IPS DF 6.9 (cell line): ENCODE measurements at regions not wholly inside any gene's neighbourhood (a gene's known extent, or its start where the extent isn't known, plus 50 kb on each side); places are given as distances from the start of the nearest gene placed in this dataset.

Source experiments
- DNase-seq: peaks from one replicate; pipeline ENCODE4 v3.0.0-alpha.2; 2013; ENCODE audit warnings: low read depth, low spot score
- H3K27ac ChIP-seq: one replicate; pipeline ENCODE4 v1.5.1; 2013; ENCODE audit warnings: low read length, control low read depth
- H3K27me3 ChIP-seq: 2 replicates; pipeline ENCODE4 v1.6.1; 2013; ENCODE audit warnings: mild to moderate bottlenecking, low read length; ENCODE audit not compliant: control insufficient read depth, insufficient read depth
- H3K36me3 ChIP-seq: 2 replicates; pipeline ENCODE4 v1.6.1; 2013; ENCODE audit warnings: low read length; ENCODE audit not compliant: control insufficient read depth, insufficient read depth
- H3K4me1 ChIP-seq: 2 replicates; pipeline ENCODE4 v1.6.1; 2013; ENCODE audit warnings: low read length; ENCODE audit not compliant: control insufficient read depth, insufficient read depth
- H3K4me3 ChIP-seq: 2 replicates; pipeline ENCODE4 v1.5.1; 2013; ENCODE audit warnings: mild to moderate bottlenecking, low read length
- H3K9me3 ChIP-seq: 2 replicates; pipeline ENCODE4 v1.6.1; 2013; ENCODE audit warnings: low read length, inconsistent platforms; ENCODE audit not compliant: control insufficient read depth, insufficient read depth
- WGBS: extraction: QIAGEN DNeasy Blood & Tissue Kit; methylation state at CpG from one replicate; pipeline ENCODE4 v1.1.7; 2013; ENCODE audit warnings: mixed read lengths, missing lambda C conversion rate; ENCODE audit not compliant: insufficient read length, insufficient coverage; 5-methylcytosine and 5-hydroxymethylcytosine counted together

DNA sequence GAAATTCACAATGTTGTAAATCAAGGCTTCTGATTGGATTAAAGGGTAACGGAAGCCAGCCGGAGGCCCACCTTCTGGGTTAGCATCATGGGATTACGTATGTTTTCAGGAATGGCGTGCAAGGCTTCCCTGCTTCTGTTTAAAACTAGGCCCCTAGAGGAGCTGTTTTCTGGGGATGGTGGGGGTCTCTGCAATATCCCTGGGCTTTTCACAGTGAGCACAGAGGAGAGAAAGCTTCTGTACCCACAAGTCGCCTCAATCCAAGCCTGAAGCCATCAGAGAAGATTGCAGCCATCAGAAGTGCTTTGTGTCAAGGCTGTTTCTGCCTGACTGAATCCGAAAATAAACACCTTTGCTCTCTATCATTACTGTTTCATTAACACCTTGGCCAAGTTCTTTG is 226.9 kb upstream of the SMIM21 start:
- no CpG with 5 or more reads among the region's 6 CpGs for WGBS
- no peak for DNase-seq
- H3K27me3 ChIP-seq = peaks cover 1% of the 10 kb centered on the region; the same call in 1 of the 2 replicates

DNA sequence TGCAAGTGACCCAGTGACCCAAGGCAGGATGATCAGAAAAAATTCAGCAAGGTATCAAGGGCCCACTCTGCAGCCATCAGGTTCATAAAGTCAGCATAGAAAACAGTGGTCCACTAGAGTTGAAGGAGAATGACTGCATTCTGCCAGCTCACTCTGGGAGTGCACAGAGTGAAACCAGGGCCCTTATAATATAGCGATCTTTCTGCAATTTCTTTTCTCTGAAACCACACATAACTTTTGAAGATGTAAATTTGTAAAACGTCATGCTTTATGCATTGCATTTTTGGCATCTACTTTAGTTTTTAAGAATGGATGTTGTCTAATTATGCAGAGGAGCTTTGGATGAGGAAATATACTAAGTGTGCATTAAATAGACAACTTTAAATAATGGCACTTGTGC is 225.0 kb upstream of the SMIM21 start:
- no CpG with 5 or more reads among the region's 2 CpGs for WGBS
- Histone ChIP-seq H3K27me3 (peaks cover 1% of the 10 kb centered on the region; the same call in 1 of the 2 replicates), H3K4me1 (no peaks in the 10 kb centered on the region), H3K36me3 (no peaks in the 10 kb centered on the region), H3K27ac (no peak overlapping the region), H3K4me3 (no peak overlapping the region), H3K9me3 (no peaks in the 10 kb centered on the region; the same call in 1 of the 2 replicates)
- DNase-seq = no peak

More for the DNA sequence above, 226.9 kb upstream of the SMIM21 start:
- H3K4me1 ChIP-seq = no peaks in the 10 kb centered on the region
- no peak overlapping the region for H3K27ac ChIP-seq
- H3K4me3 ChIP-seq = no peak overlapping the region
- H3K9me3 ChIP-seq = no peaks in the 10 kb centered on the region
- no peaks in the 10 kb centered on the region for H3K36me3 ChIP-seq

DNA sequence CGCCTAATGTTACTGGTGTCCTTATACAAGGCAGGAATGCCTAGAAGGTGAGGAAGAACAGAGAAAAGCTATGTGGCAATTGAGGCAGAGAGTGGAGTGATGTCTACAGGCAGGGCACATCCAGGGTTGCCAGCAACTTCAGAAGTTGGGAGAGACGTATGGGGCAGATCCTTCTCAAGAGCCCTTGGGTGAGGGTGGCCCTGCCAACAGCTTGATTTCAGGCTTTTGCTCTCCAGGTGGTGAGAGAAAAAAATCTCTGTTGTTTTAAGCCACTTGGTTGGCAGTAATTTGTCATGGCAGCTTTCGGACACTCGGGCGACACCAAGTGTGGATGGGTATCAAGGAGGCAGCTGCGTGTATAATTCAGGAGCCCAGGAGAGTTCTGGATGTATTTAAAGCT is 217.4 kb upstream of the SMIM21 start:
- WGBS = no CpG with 5 or more reads among the region's 6 CpGs
- Histone ChIP-seq H3K27ac (no peak overlapping the region), H3K4me1 (0 out of 2 replicates have a peak, but pooled peaks cover 1% of the 10 kb centered on the region), H3K36me3 (no peaks in the 10 kb centered on the region; the same call in 1 of the 2 replicates), H3K9me3 (no peaks in the 10 kb centered on the region; the same call in 1 of the 2 replicates), H3K27me3 (no peaks in the 10 kb centered on the region), H3K4me3 (no peak overlapping the region)
- no peak for DNase-seq

DNA sequence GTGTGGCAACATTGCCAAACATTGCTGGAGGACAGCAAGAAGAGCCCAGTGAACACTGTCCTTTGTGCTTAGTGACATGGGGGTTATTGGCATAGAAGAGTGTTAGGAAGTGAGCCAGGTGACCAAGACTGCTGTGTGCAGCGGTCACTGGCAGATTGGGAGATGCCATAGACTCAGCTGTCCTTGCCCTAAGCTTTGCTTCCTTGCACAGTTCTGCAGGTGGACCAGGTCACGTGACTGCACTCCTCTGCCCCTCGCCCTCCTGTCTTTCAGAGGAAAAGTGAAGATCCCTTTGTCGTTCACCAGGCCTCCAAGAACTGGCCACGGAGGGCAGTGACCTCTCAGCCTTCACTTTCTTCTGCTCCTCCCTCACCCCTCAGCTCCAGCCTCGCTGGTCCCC is 215.6 kb upstream of the SMIM21 start:
- no CpG with 5 or more reads among the region's 6 CpGs for WGBS
- H3K27me3 ChIP-seq = no peaks in the 10 kb centered on the region
- H3K4me3 ChIP-seq = no peak overlapping the region
- H3K27ac ChIP-seq = no peak overlapping the region
- no peaks in the 10 kb centered on the region; the same call in 1 of the 2 replicates for H3K36me3 ChIP-seq
- no peaks in the 10 kb centered on the region for H3K9me3 ChIP-seq
- H3K4me1 ChIP-seq = peaks cover 6% of the 10 kb centered on the region
- DNase-seq = no peak

DNA sequence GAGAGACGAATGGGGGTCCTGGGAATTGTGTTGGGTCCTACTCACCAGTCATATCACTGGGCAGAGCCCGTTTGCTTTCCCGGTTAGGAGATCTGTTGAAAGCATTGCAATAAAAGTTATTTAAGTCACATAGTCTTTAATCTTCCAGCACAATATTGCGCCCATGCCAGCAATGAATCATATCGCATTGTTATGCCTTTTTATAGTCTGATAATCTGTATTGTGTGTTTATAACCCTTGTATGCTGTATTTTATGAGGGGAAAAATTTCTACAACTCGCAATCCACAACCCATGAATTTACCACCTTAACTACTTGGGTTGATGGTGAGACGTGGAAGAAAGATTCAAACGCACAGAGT is 211.9 kb upstream of the SMIM21 start:
- peaks cover 6% of the 10 kb centered on the region for H3K4me1 ChIP-seq
- no peaks in the 10 kb centered on the region for H3K36me3 ChIP-seq
- DNase-seq = no peak
- no peak overlapping the region for H3K4me3 ChIP-seq
- H3K9me3 ChIP-seq = no peaks in the 10 kb centered on the region
- no peaks in the 10 kb centered on the region for H3K27me3 ChIP-seq
- WGBS = no CpG with 5 or more reads among the region's 8 CpGs
- no peak overlapping the region for H3K27ac ChIP-seq

DNA sequence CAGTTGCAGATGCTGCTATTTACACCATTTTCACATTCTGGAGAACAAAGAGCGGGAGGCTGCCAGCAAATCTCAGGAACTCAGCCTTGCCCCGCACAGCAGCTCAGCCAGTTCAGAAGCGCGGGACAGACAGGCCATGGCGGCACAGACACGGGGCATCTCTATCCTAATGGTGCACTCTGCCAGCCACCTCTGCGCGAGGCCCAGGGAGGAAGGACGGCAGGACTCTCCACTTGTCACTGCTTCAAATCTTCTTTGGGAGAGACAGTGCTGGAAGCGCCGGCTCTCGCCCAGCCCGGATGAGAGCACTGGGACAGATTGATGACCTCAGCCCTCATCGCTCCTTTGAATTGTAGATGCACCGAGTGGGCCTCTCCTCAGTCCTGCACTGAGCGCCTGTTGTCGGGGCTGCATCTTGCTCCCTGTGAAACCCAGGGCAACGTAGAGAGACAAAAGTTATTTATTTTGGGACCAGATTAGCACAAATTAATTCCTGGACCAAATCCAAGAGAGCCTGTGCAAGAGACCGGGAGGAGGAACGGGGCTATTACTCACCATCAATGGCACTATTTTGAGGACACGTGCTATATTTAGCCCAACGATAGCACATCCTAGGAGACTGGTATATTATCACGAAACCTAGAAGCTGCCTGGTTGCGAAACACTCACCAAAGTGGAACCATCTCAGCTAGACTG is 211.4 kb upstream of the SMIM21 start:
- DNase-seq = no peak
- WGBS = no CpG with 5 or more reads among the region's 24 CpGs
- Histone ChIP-seq H3K36me3 (no peaks in the 10 kb centered on the region), H3K27me3 (no peaks in the 10 kb centered on the region), H3K4me1 (peaks cover 6% of the 10 kb centered on the region), H3K27ac (no peak overlapping the region), H3K4me3 (no peak overlapping the region), H3K9me3 (no peaks in the 10 kb centered on the region)

DNA sequence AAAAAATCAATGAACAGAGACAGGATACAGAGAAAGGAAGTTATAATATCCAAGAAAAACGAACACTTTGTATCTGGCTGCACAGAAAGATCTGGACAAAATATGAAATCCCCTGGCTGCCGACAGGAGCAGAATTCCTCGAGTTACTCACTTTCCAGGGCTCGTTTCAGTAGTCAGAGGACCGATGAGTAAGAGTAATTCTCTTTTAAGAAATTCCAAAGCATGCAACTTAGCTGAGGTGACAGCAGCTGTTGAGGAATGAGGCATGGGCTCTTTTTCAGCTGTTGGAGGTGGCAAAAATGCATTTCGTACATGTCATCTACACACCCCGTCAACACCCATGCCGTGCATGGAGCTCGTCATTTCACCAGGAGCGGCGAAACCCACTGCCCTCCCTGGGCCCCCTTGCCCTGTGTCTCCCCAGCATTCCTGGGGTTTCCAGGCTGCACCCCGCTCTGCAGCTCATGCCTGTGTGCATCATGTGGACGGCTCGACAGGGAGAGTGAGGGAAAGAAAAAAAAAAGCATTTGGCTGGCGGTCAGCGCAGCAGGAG is 210.8 kb upstream of the SMIM21 start:
- Histone ChIP-seq H3K36me3 (no peaks in the 10 kb centered on the region), H3K4me3 (no peak overlapping the region), H3K27me3 (no peaks in the 10 kb centered on the region), H3K27ac (no peak overlapping the region), H3K4me1 (peaks cover 6% of the 10 kb centered on the region), H3K9me3 (no peaks in the 10 kb centered on the region)
- no CpG with 5 or more reads among the region's 16 CpGs for WGBS
- no peak for DNase-seq

DNA sequence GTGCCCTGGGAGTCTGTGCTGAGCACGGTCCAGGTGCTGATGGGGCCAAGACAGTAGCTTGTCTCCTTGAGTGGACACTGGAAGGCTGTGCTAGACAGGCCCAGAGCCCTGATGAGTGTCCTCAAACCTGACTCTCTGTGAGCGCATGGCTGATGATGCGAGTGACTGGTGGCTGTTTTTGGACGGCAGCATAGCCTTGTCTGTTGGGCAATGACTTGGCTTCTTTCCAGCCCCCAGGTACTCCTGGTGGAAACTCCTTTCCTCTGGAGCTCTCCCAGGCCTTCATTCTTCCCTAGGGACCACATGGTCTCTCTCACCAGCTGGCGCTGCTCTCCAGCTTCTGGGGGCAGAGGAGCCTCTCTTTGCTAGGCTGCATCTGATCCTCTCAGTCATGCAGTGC is 207.6 kb upstream of the SMIM21 start:
- no peak for DNase-seq
- Histone ChIP-seq H3K4me3 (no peak overlapping the region), H3K27me3 (no peaks in the 10 kb centered on the region), H3K27ac (no peak overlapping the region), H3K4me1 (peaks cover 5% of the 10 kb centered on the region), H3K36me3 (no peaks in the 10 kb centered on the region), H3K9me3 (no peaks in the 10 kb centered on the region)
- no CpG with 5 or more reads among the region's 5 CpGs for WGBS

DNA sequence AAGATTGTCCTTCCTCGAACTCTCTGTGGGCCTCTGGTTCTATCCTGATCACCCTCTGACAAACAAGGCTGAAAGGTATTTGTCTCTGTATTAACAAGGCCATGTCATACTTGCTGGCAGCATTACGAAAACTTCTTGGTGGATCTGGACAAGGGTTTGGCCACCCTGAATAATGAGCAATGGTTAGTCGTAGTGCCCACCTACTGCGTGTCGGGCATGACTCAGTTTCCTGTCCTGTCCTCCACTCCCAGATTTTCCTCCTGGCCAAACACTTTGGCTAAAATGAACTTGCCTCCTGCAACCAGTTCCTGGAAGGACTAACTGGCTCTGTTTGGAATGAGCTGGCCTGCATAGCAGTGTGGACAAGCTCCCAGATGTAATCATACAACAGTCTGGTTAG is 198.5 kb upstream of the SMIM21 start:
- Histone ChIP-seq H3K27me3 (no peaks in the 10 kb centered on the region), H3K9me3 (no peaks in the 10 kb centered on the region), H3K4me3 (no peak overlapping the region), H3K4me1 (no peaks in the 10 kb centered on the region), H3K27ac (no peak overlapping the region), H3K36me3 (no peaks in the 10 kb centered on the region)
- no peak for DNase-seq
- WGBS = no CpG with 5 or more reads among the region's 5 CpGs

DNA sequence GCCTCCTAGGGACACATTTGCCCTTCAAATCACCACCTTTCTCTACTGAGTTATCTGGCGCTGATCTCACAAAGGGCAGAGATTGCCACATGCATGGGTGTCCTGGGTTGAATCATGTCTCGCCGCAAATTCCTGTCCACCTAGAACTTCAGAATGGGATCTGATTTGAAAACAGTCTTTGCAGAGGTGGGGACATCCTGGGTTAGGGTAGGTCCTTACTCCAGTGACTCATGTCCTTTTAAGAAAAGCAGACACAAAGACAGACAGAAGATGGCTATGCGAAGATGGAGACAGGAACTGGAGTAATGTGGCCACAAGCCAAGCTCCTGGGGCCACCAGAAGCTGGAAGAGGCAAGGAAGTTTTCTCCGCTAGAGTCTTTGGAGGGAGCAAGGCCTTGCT is 197.4 kb upstream of the SMIM21 start:
- Histone ChIP-seq H3K27me3 (no peaks in the 10 kb centered on the region), H3K27ac (no peak overlapping the region), H3K36me3 (no peaks in the 10 kb centered on the region), H3K4me3 (no peak overlapping the region), H3K9me3 (no peaks in the 10 kb centered on the region), H3K4me1 (no peaks in the 10 kb centered on the region)
- WGBS = no CpG with 5 or more reads among the region's 5 CpGs
- DNase-seq = no peak

DNA sequence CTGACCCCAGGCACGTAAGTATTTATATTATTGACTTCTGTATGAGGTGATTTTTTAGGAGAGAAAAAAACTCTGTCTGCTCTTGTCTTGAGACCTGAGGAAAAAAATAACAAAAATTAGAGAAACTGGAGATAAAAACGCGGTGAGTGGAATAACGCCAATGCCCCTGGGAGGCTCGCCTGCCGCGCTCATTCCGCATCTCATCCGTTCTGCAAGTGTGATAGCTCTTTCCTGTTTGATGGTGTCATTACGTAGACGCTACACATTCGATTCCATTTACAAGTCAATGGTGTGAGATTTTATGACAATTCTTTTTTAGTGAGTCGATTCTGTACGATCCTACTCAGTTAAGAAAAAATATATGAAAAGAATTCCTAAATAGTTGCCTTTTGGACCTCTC is 194.3 kb upstream of the SMIM21 start:
- Histone ChIP-seq H3K4me3 (no peak overlapping the region), H3K27ac (no peak overlapping the region), H3K27me3 (no peaks in the 10 kb centered on the region), H3K36me3 (no peaks in the 10 kb centered on the region), H3K9me3 (no peaks in the 10 kb centered on the region), H3K4me1 (no peaks in the 10 kb centered on the region)
- DNase-seq = no peak
- WGBS = no CpG with 5 or more reads among the region's 14 CpGs
